Panc1 (cell line): ENCODE measurements at regions not wholly inside any gene's neighbourhood (a gene's known extent, or its start where the extent isn't known, plus 50 kb on each side); places are given as distances from the start of the nearest gene placed in this dataset.

Experiments used
- CTCF ChIP-seq: fragments of 450-650 bp; IDR thresholded peaks from 2 replicates; pipeline ENCODE4 v1.5.1; 2017; ENCODE audit warnings: mild to moderate bottlenecking
- REST ChIP-seq, 2 experiments: IDR thresholded peaks; 2 replicates each; pipeline ENCODE4 v1.6.1; 2011 to 2012; ENCODE audit warnings: low read depth in 2 of 2, control low read depth in 1 of 2, low read length in 1 of 2, mild to moderate bottlenecking in 1 of 2, moderate library complexity in 1 of 2; ENCODE audit not compliant: insufficient read depth in 1 of 2

GRCh38 chr16:13335879-13336278 is 434.5 kb downstream of the SHISA9 start:
- TF ChIP-seq CTCF (no peak), REST (IDR thresholded peaks at IDR 0.05; ENCODE audit: insufficient read depth in 1 of 2, low read depth in 2 of 2, low read length in 1 of 2) (no peak)
